ENCODE measurements at regions not wholly inside any gene's neighbourhood (a gene's known extent, or its start where the extent isn't known, plus 50 kb on each side); places are given as distances from the start of the nearest gene placed in this dataset.

DNA sequence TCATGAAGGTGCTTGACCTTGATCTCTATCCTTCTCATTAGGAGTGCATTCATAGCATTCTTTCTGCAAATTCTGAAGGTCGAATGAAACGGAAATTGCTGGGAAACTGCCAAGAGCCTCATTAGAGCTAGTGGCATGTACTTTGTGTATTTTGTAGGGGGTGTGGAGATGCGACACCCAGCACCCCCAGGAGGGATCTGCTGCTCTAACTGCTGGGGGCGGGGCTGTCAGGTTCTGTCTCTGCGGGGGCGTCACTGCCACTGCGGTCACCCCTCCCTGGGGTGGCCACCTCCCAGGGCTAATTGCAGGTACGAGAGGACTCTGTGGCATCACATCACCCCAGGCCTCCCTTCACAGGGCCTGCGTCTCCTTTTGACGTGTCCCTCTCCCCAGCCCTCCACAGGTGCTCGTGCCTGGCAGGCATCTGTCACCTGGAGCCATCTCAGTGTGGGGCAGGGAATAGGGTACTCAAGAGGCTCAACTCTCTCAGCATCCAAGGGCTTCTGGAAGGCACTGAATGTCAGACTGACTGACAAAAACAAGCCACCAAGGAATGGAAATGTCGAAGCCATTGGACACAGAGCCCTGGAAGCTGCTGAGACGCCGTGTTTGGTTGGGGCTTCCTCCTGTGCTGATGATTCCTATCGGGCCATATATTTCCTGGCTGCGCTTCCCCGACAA, 151.1 kb downstream of the ACTR3B start:
- intact Hi-C loops (cut with DNase I) = no loop called here
- peaks cover 0 to 12% (median 0%) of the 10 kb centered on the region in 7 donors for H3K27me3 ChIP-seq
- H3K4me1 ChIP-seq = no peaks in the 10 kb centered on the region
- no peak overlapping the region for H3K4me3 ChIP-seq
- H3K27ac ChIP-seq = no peak overlapping the region
- no peak for DNase-seq
- ATAC-seq = peak in 1 of 8 donors; percentile 12
- H3K9me3 ChIP-seq = no peaks in the 10 kb centered on the region
- H3K36me3 ChIP-seq = no peaks in the 10 kb centered on the region
- no peak for TF ChIP-seq CTCF (IDR thresholded peaks at IDR 0.05)
- WGBS, 2 donors = 31 to 36% methylated on average over 17 of the region's 17 CpGs

- intact Hi-C loops (cut with DNase I) = no loop called here
- Histone ChIP-seq H3K9me3 (no peaks in the 10 kb centered on the region), H3K27me3 (peaks cover 0 to 12% (median 0%) of the 10 kb centered on the region in 7 donors), H3K4me3 (no peak overlapping the region), H3K4me1 (no peaks in the 10 kb centered on the region), H3K27ac (no peak overlapping the region), H3K36me3 (no peaks in the 10 kb centered on the region)
- ATAC-seq = no peak
- DNase-seq = no peak
- 82 to 86% methylated on average over 4 of the region's 4 CpGs for WGBS, 2 donors
- no peak for TF ChIP-seq CTCF (IDR thresholded peaks at IDR 0.05)
Observed at GRCh38 chr7:152911226-152911560, 151.6 kb downstream of the ACTR3B start.

GRCh38 chr7:152911922-152912321, 152.4 kb downstream of the ACTR3B start:
- Histone ChIP-seq H3K4me1 (no peaks in the 10 kb centered on the region), H3K36me3 (no peaks in the 10 kb centered on the region), H3K27me3 (peaks cover 0 to 12% (median 0%) of the 10 kb centered on the region in 7 donors), H3K4me3 (no peak overlapping the region), H3K9me3 (no peaks in the 10 kb centered on the region), H3K27ac (no peak overlapping the region)
- no peak for ATAC-seq
- no peak for TF ChIP-seq CTCF (IDR thresholded peaks at IDR 0.05)
- DNase-seq = no peak
- 88 to 93% methylated on average over 11 of the region's 11 CpGs for WGBS, 2 donors
- intact Hi-C loops (cut with DNase I) = no loop called here

DNA sequence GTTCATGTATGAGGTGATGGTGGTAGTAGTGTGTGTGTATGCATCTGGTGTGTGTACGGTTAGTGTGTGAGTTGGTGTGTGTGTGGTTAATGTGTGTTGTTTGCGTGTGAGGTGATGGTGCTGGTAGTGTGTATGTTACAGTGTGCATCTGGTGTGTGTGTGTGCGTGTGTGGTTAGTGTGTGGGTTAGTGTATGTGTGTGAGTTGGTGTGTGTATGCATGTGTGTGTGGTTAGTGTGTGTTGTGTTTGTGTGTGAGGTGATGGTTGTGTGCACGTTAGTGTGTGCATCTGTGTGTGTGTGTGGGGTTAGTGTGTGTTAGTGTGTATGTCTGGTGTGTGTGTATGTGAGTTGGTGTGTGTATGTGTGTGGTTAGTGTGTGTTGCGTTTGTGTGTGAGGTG, 153.0 kb downstream of the ACTR3B start:
- Histone ChIP-seq H3K27ac (no peak overlapping the region), H3K4me3 (no peak overlapping the region), H3K9me3 (no peaks in the 10 kb centered on the region), H3K27me3 (peaks cover 0 to 12% (median 0%) of the 10 kb centered on the region in 7 donors), H3K4me1 (no peaks in the 10 kb centered on the region), H3K36me3 (no peaks in the 10 kb centered on the region)
- WGBS, 2 donors = 94 to 97% methylated on average over 5 of the region's 5 CpGs
- no peak for TF ChIP-seq CTCF (IDR thresholded peaks at IDR 0.05)
- no peak for ATAC-seq
- intact Hi-C loops (cut with DNase I) = no loop called here
- no peak for DNase-seq

Measured in heart right ventricle (tissue), 16 donors.